GM21526 (cell line): ENCODE measurements at regions not wholly inside any gene's neighbourhood (a gene's known extent, or its start where the extent isn't known, plus 50 kb on each side); places are given as distances from the start of the nearest gene placed in this dataset.

Experiments used
- ATAC-seq: cut with Tn5 transposase; IDR thresholded peaks from one replicate; pipeline ENCODE4 v1.9.1; 2021; ENCODE audit warnings: moderate library complexity; ENCODE audit not compliant: unreplicated experiment, low FRiP score

GRCh38 chr19:28416245-28416644 lies 796.7 kb downstream of the UQCRFS1 start:
- no peak for ATAC-seq

- no peak for ATAC-seq
These were observed 798.2 kb downstream of the UQCRFS1 start for GRCh38 chr19:28414748-28415147.

DNA sequence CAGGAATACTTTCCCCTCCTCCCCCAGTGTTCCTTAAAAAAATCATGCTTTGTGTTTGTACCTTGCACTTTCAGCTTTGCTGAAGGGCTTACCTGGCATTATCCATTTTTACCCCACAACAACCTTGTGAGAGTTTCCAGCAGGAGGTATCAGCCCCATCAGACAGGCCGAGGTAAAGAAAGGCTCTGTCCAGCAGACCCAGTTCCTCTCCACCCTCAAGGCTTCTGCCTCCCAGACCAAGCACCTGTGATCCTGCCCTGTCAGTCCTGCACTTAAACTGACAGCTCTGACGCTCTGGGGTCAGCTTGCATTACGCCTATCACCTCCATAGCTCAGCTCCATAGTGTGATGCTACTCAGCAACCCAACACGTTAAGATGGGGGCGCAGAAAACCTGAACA lies 803.1 kb downstream of the UQCRFS1 start:
- no peak for ATAC-seq

DNA sequence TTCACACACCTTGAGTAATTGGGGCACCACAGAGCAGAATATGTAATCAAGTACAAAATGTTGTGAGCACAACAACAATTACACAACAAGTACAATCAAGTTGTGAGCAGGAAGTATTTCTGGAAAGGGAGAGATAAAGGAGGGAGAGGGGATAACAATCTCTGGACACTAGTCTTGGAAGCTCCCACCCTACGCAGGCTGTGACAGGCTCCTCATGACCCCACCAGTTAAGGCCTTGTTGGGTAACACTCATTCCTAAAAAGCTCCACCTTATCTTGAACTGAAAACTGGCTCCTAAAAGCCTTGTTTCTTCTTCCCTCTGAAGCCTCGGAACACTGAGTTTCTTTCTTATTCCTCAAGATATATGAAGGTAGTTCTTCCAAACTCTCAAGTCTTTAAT lies 806.0 kb downstream of the UQCRFS1 start:
- no peak for ATAC-seq

DNA sequence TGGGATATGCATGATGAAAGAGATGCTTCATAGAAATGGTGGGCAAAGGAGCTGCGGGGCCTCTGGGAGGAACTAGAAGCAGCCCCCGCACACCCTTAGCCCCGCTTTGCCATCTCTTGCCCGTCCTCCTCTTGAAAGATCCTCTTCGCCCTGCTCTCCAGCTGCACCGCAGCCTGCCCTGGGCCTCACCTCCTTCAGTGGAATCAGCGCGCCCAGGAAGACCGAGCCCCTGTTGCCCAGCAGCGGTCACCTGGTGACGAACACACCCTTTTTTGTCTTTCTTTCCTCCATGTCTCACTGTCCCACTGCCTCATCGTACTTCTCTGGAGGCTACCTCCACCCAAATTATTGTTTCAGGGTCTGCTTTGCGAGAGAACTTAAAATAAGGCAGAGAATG lies 807.6 kb downstream of the UQCRFS1 start:
- ATAC-seq: no peak

- ATAC-seq: no peak
These were observed 808.5 kb downstream of the UQCRFS1 start for GRCh38 chr19:28404472-28404871.

- ATAC-seq: no peak
These were observed 809.3 kb downstream of the UQCRFS1 start for GRCh38 chr19:28403690-28404089.

- ATAC-seq: no peak
These were observed 810.2 kb downstream of the UQCRFS1 start for GRCh38 chr19:28402701-28403290.

DNA sequence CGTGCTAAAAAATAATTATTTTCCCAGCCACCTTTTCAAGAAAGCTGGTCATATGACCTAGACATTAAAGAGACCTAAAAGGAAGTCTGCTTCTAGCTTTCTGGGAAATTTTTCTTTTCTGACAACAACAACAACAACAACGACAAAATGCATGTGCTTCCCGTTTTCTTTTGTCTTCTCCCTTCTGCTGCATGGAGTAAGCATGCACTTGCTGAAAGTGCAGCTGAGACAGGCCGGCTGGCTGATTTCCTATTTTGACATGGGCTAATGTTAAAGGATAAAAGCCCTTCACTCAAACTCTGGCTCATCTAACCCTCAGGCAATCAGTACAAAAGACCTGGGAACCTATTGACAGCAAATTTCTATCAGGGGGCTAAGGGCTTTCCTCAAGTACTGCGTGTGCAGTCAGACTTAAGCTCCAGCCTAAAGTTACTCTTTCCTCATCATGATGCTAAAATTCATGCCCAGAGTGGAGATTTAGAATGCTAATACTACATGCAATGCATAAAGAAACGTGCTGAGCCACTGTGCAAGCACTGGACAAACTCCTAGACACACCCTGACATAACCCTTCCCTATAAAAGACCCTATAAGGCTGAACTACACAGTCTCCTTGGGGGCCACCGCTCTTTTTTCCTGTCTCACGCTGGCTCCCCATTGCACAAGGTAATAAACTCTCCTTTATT lies 811.1 kb downstream of the UQCRFS1 start:
- no peak for ATAC-seq

DNA sequence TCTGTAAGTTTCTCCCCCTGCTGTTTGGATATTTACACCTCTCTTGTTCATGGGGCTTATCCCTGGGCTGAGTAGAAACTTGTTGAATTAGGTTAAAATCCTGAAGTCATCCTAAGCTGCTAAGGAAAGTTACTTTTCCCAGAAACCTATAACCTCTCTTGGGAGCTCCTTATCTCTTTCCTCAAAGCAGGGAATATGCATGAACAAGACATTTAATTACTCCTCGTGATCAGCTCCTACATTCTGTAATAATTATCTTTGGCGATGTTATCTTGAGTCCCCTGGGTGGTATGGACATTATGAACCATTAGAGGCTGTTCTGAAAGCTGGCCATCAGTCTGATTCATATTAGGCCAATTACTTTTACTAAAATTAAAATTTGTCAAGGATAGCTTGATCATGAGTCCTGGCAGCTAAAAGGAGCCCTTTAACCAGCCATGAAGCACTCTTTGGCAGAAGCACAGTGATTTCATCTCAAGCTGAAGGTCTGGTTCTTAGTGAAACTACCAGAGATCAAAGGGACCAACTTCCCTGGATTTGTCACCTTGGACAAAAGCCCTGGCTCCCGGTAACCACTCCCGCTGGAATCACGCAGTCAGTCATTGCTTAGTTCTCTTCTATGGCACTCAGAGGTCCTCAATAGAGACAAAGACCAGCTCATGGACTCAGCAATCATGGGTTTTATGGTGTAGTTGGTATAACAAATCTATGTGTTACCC lies 811.8 kb downstream of the UQCRFS1 start:
- ATAC-seq: no peak

- ATAC-seq: no peak
These were observed 813.8 kb downstream of the UQCRFS1 start for GRCh38 chr19:28399187-28399586.

DNA sequence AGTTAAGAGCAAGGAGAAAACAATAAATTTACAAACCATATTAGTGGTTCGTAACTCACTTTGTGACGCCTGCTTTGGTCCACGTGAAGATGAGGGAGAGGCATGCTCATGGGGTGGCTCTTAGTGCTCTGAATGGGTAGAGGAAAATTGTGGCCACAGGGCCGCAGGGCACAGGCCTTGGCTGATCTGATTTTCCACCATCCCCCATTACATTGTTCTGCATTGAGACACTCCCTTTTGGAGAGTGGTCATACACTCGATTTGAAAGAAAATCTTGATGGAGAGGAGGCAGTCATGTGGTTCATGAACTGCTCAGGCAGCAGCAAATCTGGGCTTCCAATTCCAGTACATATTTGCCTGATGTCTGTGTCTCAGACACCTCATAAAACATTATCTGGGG lies 815.2 kb downstream of the UQCRFS1 start:
- ATAC-seq: no peak

- no peak for ATAC-seq
These were observed 815.6 kb downstream of the UQCRFS1 start for GRCh38 chr19:28397306-28397705.

DNA sequence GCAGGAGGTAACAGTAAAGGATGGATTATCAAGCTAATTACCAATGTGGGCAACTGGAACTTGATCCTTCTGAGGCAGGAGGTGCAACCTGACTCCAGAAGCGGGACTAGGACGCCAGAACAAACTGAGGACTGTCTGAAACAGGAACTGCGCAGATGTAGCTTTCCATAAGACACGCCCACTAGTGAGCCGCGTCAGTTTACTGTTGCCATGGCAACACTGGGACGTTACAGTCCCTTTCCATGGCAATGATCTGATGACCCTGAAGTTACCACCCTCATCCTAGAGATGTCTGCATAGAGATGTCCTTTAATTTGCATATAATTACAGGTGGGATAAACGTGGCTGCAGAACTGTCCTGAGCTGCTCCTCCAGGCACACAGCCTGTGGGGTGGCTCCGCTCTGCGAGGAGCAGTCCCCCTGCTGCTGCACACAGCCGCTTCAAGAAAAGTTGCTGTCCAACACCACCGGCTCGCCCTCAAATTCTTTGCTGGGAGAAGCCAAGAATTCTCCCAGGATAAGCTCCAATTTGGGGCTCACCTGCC lies 816.6 kb downstream of the UQCRFS1 start:
- ATAC-seq: no peak

GRCh38 chr19:28394725-28395124 lies 818.2 kb downstream of the UQCRFS1 start:
- no peak for ATAC-seq

GRCh38 chr19:28393574-28394336 lies 819.2 kb downstream of the UQCRFS1 start:
- no peak for ATAC-seq

GRCh38 chr19:28388988-28389387 lies 824.0 kb downstream of the UQCRFS1 start:
- ATAC-seq: no peak

- ATAC-seq: no peak
These were observed 825.4 kb downstream of the UQCRFS1 start for GRCh38 chr19:28387507-28387906.

DNA sequence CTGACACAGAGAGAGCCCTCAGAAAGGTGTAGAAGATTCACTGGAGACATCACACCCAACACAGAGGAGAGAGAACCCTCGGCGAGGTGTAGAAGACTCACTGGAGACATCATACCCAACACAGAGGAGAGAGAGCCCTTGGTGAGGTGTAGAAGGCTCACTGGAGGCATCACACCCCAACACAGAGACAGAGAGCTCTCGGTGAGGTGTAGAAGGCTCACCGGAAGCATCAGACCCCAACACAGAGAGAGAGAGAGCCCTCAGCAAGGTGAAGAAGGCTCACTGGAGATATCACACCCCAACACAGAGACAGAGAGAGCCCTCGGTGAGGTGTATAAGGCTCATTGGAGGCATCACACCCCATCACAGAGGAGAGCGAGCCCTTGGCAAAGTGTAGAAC lies 826.5 kb downstream of the UQCRFS1 start:
- no peak for ATAC-seq

DNA sequence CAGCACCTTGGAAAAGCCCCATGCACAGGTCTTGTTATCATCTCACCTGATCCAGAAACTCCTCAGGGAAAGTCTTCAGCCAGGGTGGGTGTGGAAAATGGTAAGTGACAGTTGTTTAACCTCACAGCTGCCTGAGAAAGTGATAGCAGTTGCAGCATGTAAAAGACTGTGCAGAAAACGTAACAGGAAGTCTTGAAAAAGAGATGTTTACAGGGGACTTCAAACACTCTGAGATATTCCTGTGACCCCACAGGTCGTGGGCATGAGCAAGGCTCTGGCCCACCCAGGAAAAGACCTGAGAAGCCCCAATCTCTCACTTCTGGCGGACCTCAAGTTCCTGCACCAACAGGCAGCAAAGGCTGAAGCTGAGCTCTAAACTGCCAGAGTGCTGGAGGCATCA lies 826.9 kb downstream of the UQCRFS1 start:
- ATAC-seq: no peak

DNA sequence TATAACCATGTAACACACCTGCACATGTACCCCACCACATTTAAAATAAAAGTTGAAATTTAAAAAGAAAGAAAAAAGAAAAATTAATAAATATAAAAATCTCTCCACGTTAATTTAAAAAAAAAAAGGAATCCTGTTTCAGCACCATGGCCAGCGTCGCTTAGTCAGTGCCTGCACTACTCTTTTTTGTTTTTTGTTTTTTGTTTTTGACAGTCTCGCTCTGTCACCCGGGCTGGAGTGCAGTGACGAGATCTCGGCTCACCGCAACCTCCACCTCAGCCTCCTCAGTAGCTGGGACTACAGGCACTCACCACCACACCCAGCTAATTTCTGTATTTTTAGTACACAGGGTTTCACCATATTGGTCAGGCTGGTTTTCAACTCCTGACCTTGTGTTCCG lies 835.9 kb downstream of the UQCRFS1 start:
- ATAC-seq: no peak
